NCI-H2029 (cell line): ENCODE measurements at regions not wholly inside any gene's neighbourhood (a gene's known extent, or its start where the extent isn't known, plus 50 kb on each side); places are given as distances from the start of the nearest gene placed in this dataset.

Experiments
- DNase-seq: peaks from one replicate; lab custom pipeline; 2025; lab: John Stamatoyannopoulos, UW

- DNase-seq: no peak
These were observed 228.9 kb downstream of the RBM43 start for GRCh38 chr2:151032741-151033191.

- DNase-seq: no peak
These were observed 230.9 kb downstream of the RBM43 start for GRCh38 chr2:151030663-151031230.

GRCh38 chr2:151029406-151030157 lies 232.1 kb downstream of the RBM43 start:
- DNase-seq: no peak

GRCh38 chr2:151028691-151029176 lies 232.9 kb downstream of the RBM43 start:
- DNase-seq: no peak

GRCh38 chr2:151027151-151027550 lies 234.5 kb downstream of the RBM43 start:
- no peak for DNase-seq

GRCh38 chr2:151025816-151026215 lies 235.8 kb downstream of the RBM43 start:
- DNase-seq: no peak

GRCh38 chr2:151024696-151025251 lies 236.9 kb downstream of the RBM43 start:
- DNase-seq: no peak

- DNase-seq: no peak
These were observed 239.8 kb downstream of the RBM43 start for GRCh38 chr2:151021747-151022452.

GRCh38 chr2:151020411-151020810 lies 241.3 kb downstream of the RBM43 start:
- no peak for DNase-seq

GRCh38 chr2:151009437-151010175 lies 252.1 kb downstream of the RBM43 start:
- DNase-seq: no peak

GRCh38 chr2:151007365-151007764 lies 254.3 kb downstream of the RBM43 start:
- DNase-seq: peak; percentile 88

- no peak for DNase-seq
These were observed 258.6 kb downstream of the RBM43 start for GRCh38 chr2:151002959-151003600.

- DNase-seq: no peak
These were observed 263.8 kb downstream of the RBM43 start for GRCh38 chr2:150997702-150998440.

- no peak for DNase-seq
These were observed 264.6 kb downstream of the RBM43 start for GRCh38 chr2:150997066-150997465.

GRCh38 chr2:150994076-150994475 lies 267.6 kb downstream of the RBM43 start:
- no peak for DNase-seq

GRCh38 chr2:150989969-150990368 lies 271.7 kb downstream of the RBM43 start:
- no peak for DNase-seq

GRCh38 chr2:150985741-150986140 lies 275.9 kb downstream of the RBM43 start:
- no peak for DNase-seq

GRCh38 chr2:150983314-150983897 lies 278.3 kb downstream of the RBM43 start:
- DNase-seq: no peak

- no peak for DNase-seq
These were observed 279.8 kb downstream of the RBM43 start for GRCh38 chr2:150981826-150982225.

- DNase-seq: no peak
These were observed 283.6 kb downstream of the RBM43 start for GRCh38 chr2:150978053-150978452.
